ENCODE measurements at regions not wholly inside any gene's neighbourhood (a gene's known extent, or its start where the extent isn't known, plus 50 kb on each side); places are given as distances from the start of the nearest gene placed in this dataset.

GRCh38 chr10:33632432-33632831 is 298.0 kb upstream of the NRP1 start:
- TF ChIP-seq, protein P1, sequence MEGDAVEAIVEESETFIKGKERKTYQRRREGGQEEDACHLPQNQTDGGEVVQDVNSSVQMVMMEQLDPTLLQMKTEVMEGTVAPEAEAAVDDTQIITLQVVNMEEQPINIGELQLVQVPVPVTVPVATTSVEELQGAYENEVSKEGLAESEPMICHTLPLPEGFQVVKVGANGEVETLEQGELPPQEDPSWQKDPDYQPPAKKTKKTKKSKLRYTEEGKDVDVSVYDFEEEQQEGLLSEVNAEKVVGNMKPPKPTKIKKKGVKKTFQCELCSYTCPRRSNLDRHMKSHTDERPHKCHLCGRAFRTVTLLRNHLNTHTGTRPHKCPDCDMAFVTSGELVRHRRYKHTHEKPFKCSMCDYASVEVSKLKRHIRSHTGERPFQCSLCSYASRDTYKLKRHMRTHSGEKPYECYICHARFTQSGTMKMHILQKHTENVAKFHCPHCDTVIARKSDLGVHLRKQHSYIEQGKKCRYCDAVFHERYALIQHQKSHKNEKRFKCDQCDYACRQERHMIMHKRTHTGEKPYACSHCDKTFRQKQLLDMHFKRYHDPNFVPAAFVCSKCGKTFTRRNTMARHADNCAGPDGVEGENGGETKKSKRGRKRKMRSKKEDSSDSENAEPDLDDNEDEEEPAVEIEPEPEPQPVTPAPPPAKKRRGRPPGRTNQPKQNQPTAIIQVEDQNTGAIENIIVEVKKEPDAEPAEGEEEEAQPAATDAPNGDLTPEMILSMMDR (IDR thresholded peaks at IDR 0.05) = no peak
- TF ChIP-seq POLR2A (IDR thresholded peaks at IDR 0.05) = no peak
- no peaks in the 10 kb centered on the region for H3K27me3 ChIP-seq
- intact Hi-C loops (cut with DNase I) = no loop called here
- H3K9me3 ChIP-seq = no peaks in the 10 kb centered on the region
- H3K4me3 ChIP-seq = no peak overlapping the region
- DNase-seq = no peak
- no peaks in the 10 kb centered on the region for H3K4me1 ChIP-seq
- no peak overlapping the region for H3K27ac ChIP-seq
- no peaks in the 10 kb centered on the region for H3K36me3 ChIP-seq

DNA sequence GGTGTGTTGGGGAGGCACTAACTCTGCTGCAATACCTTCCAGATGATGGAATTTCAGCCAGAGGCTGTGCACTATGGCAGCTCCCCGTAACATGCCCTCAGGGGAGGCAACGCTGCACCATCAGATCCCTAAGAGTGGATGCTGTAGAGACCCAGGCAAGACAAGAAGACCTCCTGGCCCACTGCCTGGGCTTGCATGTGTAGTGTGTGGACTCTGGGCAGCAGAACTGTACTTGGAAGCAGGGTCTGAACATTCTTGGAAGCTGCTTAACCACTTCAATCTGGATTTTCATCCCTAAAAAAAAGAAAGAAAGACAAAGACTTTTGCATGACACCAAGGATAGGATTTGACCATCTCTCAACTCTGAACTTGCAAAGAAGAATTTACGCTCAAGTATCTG is 297.5 kb upstream of the NRP1 start:
- Histone ChIP-seq H3K27me3 (no peaks in the 10 kb centered on the region), H3K27ac (no peak overlapping the region), H3K4me1 (no peaks in the 10 kb centered on the region), H3K4me3 (no peak overlapping the region), H3K9me3 (no peaks in the 10 kb centered on the region), H3K36me3 (no peaks in the 10 kb centered on the region)
- DNase-seq = no peak
- TF ChIP-seq, protein P1 (IDR thresholded peaks at IDR 0.05) = no peak
- no peak for TF ChIP-seq POLR2A (IDR thresholded peaks at IDR 0.05)
- 52 to 71% methylated on average over 1 to 3 of the region's 3 CpGs for WGBS, 2 donors
- intact Hi-C loops (cut with DNase I) = no loop called here

DNA sequence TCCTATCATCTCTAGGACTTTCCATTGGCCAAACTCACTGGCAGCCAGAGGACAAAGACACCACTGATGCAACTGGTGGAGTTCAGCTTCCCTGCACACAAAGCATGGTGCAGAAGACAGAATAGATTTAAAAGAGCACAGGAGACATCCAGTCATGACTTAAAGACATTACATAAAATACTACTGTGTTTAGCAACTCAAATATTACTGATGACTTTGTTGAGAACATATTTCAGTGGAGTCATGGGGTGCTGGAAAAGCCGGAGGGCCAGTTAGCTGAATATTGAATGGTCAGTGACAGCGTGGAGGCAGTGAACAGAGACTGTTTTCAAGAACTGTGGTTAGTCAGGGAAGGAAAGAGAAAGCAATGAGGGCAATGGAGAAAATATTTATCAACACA is 296.3 kb upstream of the NRP1 start:
- 89 to 95% methylated on average over 2 of the region's 2 CpGs for WGBS, 2 donors
- H3K27ac ChIP-seq = no peak overlapping the region
- intact Hi-C loops (cut with DNase I) = no loop called here

DNA sequence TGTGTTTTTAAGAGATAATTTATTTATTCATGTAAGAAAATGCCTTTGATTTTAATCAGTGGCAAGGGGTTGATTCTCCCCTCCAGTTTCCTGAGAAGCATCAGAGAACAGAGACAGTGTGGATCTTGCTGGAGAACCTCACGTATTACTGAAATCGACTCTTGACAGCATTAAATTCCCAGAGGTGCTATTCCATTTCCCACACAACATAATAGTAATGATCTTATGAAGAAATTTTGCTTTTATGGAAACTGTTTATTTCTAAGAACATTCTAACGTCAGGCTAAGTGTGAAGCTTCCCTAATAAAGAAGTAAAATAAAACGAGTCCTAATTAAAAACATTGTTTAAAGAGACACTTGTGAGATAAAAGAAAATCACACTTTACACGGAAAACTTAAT is 293.1 kb upstream of the NRP1 start:
- H3K9me3 ChIP-seq = no peaks in the 10 kb centered on the region
- no peak for TF ChIP-seq POLR2A (IDR thresholded peaks at IDR 0.05)
- TF ChIP-seq, protein P1 (IDR thresholded peaks at IDR 0.05) = no peak
- H3K27me3 ChIP-seq = no peaks in the 10 kb centered on the region
- intact Hi-C loops (cut with DNase I) = no loop called here
- no peaks in the 10 kb centered on the region for H3K4me1 ChIP-seq
- 59 to 77% methylated on average over 5 of the region's 5 CpGs for WGBS, 2 donors
- H3K36me3 ChIP-seq = no peaks in the 10 kb centered on the region
- no peak overlapping the region for H3K4me3 ChIP-seq
- no peak for DNase-seq
- no peak overlapping the region for H3K27ac ChIP-seq

More for the DNA sequence above, 296.3 kb upstream of the NRP1 start:
- Histone ChIP-seq H3K9me3 (no peaks in the 10 kb centered on the region), H3K36me3 (no peaks in the 10 kb centered on the region), H3K27me3 (no peaks in the 10 kb centered on the region), H3K4me1 (no peaks in the 10 kb centered on the region), H3K4me3 (no peak overlapping the region)
- TF ChIP-seq, protein P1 (IDR thresholded peaks at IDR 0.05) = no peak
- TF ChIP-seq POLR2A (IDR thresholded peaks at IDR 0.05) = no peak
- no peak for DNase-seq

DNA sequence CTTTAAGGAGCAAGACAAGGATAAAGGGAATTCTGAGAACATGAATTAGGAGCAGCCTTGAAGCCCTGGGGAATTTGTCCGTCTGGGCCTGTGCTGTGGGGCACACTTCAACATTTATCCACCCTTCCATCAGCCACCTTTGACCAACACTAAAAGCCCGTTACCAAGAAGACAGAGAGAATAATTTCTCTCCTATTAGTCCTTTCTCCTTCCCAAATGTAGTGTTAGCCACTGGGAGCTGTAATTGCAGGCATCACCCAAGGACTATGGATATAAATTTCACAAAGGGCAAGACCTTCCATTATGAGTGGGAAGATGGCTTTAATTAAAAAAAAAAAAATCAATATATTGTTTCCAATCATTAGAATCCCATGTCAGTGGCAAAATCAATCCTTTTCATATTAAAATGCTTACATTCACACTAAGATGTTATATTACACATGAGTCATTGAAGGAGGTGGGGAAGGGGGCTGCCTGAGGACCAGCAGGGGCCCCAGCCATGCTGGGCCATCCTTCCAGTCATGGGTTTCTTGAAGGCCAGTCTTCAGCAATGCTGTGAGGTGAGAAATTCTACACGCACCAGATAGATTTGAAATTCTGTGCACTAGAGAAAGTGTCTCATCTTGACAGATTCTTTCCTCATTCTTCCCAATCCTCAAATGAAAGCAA is 292.5 kb upstream of the NRP1 start:
- intact Hi-C loops (cut with DNase I) = no loop called here
- H3K9me3 ChIP-seq = no peaks in the 10 kb centered on the region
- 88 to 96% methylated on average over 3 of the region's 3 CpGs for WGBS, 2 donors

More for the DNA sequence above, 292.5 kb upstream of the NRP1 start:
- no peaks in the 10 kb centered on the region for H3K36me3 ChIP-seq
- no peak for TF ChIP-seq POLR2A (IDR thresholded peaks at IDR 0.05)
- TF ChIP-seq, protein P1 (IDR thresholded peaks at IDR 0.05) = no peak
- no peak overlapping the region for H3K27ac ChIP-seq
- no peak overlapping the region for H3K4me3 ChIP-seq
- DNase-seq = no peak
- H3K4me1 ChIP-seq = no peaks in the 10 kb centered on the region
- no peaks in the 10 kb centered on the region for H3K27me3 ChIP-seq
